Mucosa of rectum (tissue), 2 donors: ENCODE measurements at regions not wholly inside any gene's neighbourhood (a gene's known extent, or its start where the extent isn't known, plus 50 kb on each side); places are given as distances from the start of the nearest gene placed in this dataset.

ENCODE experiments used
- H3K27ac ChIP-seq, 2 donors: one replicate each; pipeline ENCODE4 v1.7.0; 2013; ENCODE audit warnings: inconsistent platforms in 2 of 2, low read depth in 2 of 2, low read length in 2 of 2
- H3K27me3 ChIP-seq, 2 donors: one replicate each; pipeline ENCODE4 v1.7.0; 2013; ENCODE audit warnings: low read length in 2 of 2; ENCODE audit not compliant: control insufficient read depth in 2 of 2, insufficient read depth in 2 of 2
- H3K36me3 ChIP-seq, 2 donors: one replicate each; pipeline ENCODE4 v1.7.0; 2013; ENCODE audit warnings: low read length in 2 of 2; ENCODE audit not compliant: control insufficient read depth in 2 of 2, insufficient read depth in 2 of 2
- H3K4me1 ChIP-seq, 2 donors: one replicate each; pipeline ENCODE4 v1.7.0; 2013; ENCODE audit warnings: low read length in 2 of 2, mild to moderate bottlenecking in 1 of 2; ENCODE audit not compliant: control insufficient read depth in 2 of 2, insufficient read depth in 2 of 2
- H3K4me3 ChIP-seq, 2 donors: one replicate each; pipeline ENCODE4 v1.7.0; 2013; ENCODE audit warnings: low read length in 2 of 2
- H3K9ac ChIP-seq, 2 donors: one replicate each; pipeline ENCODE4 v1.7.0; 2013; ENCODE audit warnings: low read length in 2 of 2, low read depth in 1 of 2, mild to moderate bottlenecking in 1 of 2
- H3K9me3 ChIP-seq, 2 donors: one replicate each; pipeline ENCODE4 v1.7.0; 2013; ENCODE audit warnings: low read length in 2 of 2; ENCODE audit not compliant: control insufficient read depth in 2 of 2
- donor health status: healthy.
- donor health status: Normal muscosa, but diverticular disease.

- H3K9me3 ChIP-seq: no peaks in the 10 kb centered on the region
- no peak overlapping the region for H3K4me3 ChIP-seq
- H3K4me1 ChIP-seq: no peaks in the 10 kb centered on the region
- H3K9ac ChIP-seq: no peak overlapping the region
- no peaks in the 10 kb centered on the region for H3K27me3 ChIP-seq
- no peaks in the 10 kb centered on the region for H3K36me3 ChIP-seq
- H3K27ac ChIP-seq: no peak overlapping the region
These were observed 201.7 kb downstream of the SNAPC1 start for GRCh38 chr14:61963926-61964325.

DNA sequence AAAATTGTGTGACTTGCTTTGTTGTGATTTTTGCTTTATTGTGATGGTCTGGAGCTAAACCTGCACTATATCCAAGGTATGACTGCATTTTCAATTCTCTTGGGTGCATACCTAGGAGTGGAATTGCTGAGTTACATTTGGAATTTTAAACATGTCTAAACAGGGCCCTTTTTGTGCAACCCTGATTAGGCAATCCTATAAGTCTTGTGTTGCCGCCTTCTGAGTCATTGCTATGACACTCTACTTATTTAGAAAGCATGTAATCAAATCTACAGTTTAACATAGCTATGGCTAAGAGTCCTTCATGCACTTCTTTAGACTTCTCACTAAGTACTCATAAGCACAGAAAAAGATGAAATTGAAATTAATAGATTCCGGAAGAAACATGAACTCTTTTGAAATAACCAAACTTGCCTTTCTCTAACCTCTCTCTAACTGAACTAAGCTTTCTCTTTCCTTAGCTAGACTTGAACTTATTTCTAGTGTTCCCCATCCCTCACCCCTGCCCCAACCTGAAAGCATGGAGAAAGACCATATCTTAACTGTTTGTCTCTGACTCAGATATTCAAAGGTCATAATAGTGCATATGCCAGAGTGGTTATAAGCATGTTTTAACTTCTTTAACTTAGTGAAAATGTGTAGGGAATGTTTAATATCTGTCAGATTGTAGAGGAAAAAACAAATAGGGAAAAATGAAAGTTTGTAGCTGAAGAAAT lies 203.0 kb downstream of the SNAPC1 start:
- no peaks in the 10 kb centered on the region for H3K4me1 ChIP-seq
- H3K36me3 ChIP-seq: no peaks in the 10 kb centered on the region
- H3K4me3 ChIP-seq: no peak overlapping the region
- H3K27ac ChIP-seq: no peak overlapping the region
- H3K9me3 ChIP-seq: no peaks in the 10 kb centered on the region
- H3K27me3 ChIP-seq: no peaks in the 10 kb centered on the region
- H3K9ac ChIP-seq: no peak overlapping the region

GRCh38 chr14:61968207-61968606 lies 206.0 kb downstream of the SNAPC1 start:
- no peaks in the 10 kb centered on the region for H3K36me3 ChIP-seq
- H3K4me3 ChIP-seq: no peak overlapping the region
- no peaks in the 10 kb centered on the region for H3K9me3 ChIP-seq
- no peaks in the 10 kb centered on the region for H3K27me3 ChIP-seq
- H3K4me1 ChIP-seq: no peaks in the 10 kb centered on the region
- H3K27ac ChIP-seq: no peak overlapping the region
- H3K9ac ChIP-seq: no peak overlapping the region

DNA sequence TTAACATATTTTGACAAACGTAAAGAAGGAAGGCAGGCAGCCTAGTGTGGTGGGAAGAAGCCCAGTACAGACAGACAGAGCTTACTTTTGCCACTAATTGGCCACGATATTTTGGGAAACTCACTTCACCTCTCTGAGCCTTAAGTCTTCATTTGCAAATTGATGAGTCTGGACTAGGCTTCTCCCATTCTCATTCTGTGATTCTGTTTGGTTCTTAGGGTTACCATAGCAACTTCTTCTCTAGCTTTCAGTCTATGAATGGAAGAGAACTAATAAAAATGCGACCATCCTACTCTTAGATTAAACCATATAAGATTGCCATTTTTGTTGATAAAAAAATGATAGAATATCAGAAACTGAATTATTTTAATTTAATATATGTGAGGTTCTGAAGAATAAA lies 210.5 kb downstream of the SNAPC1 start:
- no peaks in the 10 kb centered on the region for H3K27me3 ChIP-seq
- no peaks in the 10 kb centered on the region for H3K4me1 ChIP-seq
- no peak overlapping the region for H3K4me3 ChIP-seq
- no peaks in the 10 kb centered on the region for H3K9me3 ChIP-seq
- H3K36me3 ChIP-seq: no peaks in the 10 kb centered on the region
- H3K27ac ChIP-seq: no peak overlapping the region
- no peak overlapping the region for H3K9ac ChIP-seq

- H3K27ac ChIP-seq: no peak overlapping the region
- no peaks in the 10 kb centered on the region for H3K9me3 ChIP-seq
- no peaks in the 10 kb centered on the region for H3K4me1 ChIP-seq
- no peaks in the 10 kb centered on the region for H3K27me3 ChIP-seq
- no peak overlapping the region for H3K9ac ChIP-seq
- H3K4me3 ChIP-seq: no peak overlapping the region
- H3K36me3 ChIP-seq: no peaks in the 10 kb centered on the region
These were observed 211.8 kb downstream of the SNAPC1 start for GRCh38 chr14:61973981-61974380.

GRCh38 chr14:61977217-61977616 lies 215.0 kb downstream of the SNAPC1 start:
- Histone ChIP-seq H3K4me3 (no peak overlapping the region), H3K4me1 (no peaks in the 10 kb centered on the region), H3K27me3 (no peaks in the 10 kb centered on the region), H3K9me3 (no peaks in the 10 kb centered on the region), H3K9ac (no peak overlapping the region), H3K36me3 (no peaks in the 10 kb centered on the region), H3K27ac (no peak overlapping the region)

- H3K4me1 ChIP-seq: peaks cover 0 to 10% of the 10 kb centered on the region in 2 donors
- H3K4me3 ChIP-seq: no peak overlapping the region
- H3K9me3 ChIP-seq: no peaks in the 10 kb centered on the region
- no peaks in the 10 kb centered on the region for H3K27me3 ChIP-seq
- H3K27ac ChIP-seq: no peak overlapping the region
- no peak overlapping the region for H3K9ac ChIP-seq
- H3K36me3 ChIP-seq: no peaks in the 10 kb centered on the region
These were observed 226.0 kb downstream of the SNAPC1 start for GRCh38 chr14:61988240-61988639.

DNA sequence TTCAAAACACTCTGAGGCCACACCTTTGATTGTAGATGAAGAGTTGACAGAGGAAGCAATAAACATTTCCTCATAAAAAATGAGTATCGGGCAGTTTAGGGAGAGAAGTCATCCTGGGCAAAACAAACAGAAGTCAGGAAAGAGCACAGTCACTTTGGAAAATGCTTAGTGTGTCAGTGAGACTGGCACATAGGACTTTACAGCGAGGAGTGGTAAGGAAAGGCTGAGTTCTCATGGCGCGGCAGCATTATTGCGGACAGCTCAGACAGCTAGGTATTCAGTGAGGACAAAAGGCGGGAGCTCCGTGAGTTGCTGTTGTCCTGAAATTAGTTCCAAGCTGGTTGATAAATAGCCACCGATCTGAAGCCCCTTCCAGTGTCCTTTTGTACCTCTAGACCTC lies 229.9 kb downstream of the SNAPC1 start:
- no peaks in the 10 kb centered on the region for H3K36me3 ChIP-seq
- peaks cover 0 to 10% of the 10 kb centered on the region in 2 donors for H3K4me1 ChIP-seq
- no peak overlapping the region for H3K9ac ChIP-seq
- no peaks in the 10 kb centered on the region for H3K9me3 ChIP-seq
- peak overlapping the region in 1 of 2 donors; percentile 4 for H3K4me3 ChIP-seq
- no peaks in the 10 kb centered on the region for H3K27me3 ChIP-seq
- H3K27ac ChIP-seq: no peak overlapping the region

DNA sequence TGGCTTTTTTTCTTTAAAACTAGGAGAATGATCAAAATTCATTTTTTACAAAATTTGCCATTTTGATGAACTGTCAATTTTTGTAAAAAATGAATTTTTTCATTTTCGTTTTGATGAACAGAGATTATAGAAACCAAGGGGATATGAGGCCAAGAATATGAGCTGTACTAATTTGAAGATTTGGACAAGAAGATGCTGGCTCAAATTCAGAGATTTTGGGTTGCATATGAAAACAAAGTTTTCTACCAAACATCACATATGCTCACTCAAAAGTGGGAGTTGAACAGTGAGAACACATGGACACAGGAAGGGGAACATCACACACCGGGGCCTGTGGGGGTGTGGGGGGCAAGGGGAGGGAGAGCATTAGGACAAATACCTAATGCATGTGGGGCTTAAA lies 230.7 kb downstream of the SNAPC1 start:
- Histone ChIP-seq H3K4me3 (no peak overlapping the region), H3K4me1 (peaks cover 0 to 10% of the 10 kb centered on the region in 2 donors), H3K9ac (no peak overlapping the region), H3K27ac (no peak overlapping the region), H3K36me3 (no peaks in the 10 kb centered on the region), H3K27me3 (no peaks in the 10 kb centered on the region), H3K9me3 (no peaks in the 10 kb centered on the region)

GRCh38 chr14:61994589-61994988 lies 232.4 kb downstream of the SNAPC1 start:
- no peaks in the 10 kb centered on the region for H3K9me3 ChIP-seq

More at GRCh38 chr14:61994589-61994988, 232.4 kb downstream of the SNAPC1 start:
- no peak overlapping the region for H3K27ac ChIP-seq
- H3K27me3 ChIP-seq: no peaks in the 10 kb centered on the region
- H3K36me3 ChIP-seq: no peaks in the 10 kb centered on the region
- peaks cover 0 to 10% of the 10 kb centered on the region in 2 donors for H3K4me1 ChIP-seq
- no peak overlapping the region for H3K9ac ChIP-seq
- no peak overlapping the region for H3K4me3 ChIP-seq
